IPS-NIHi7 (cell line): ENCODE measurements at regions not wholly inside any gene's neighbourhood (a gene's known extent, or its start where the extent isn't known, plus 50 kb on each side); places are given as distances from the start of the nearest gene placed in this dataset.

ENCODE experiments used
- DNase-seq: peaks from one replicate; pipeline ENCODE4 v3.0.0; 2012; ENCODE audit warnings: mixed read lengths; ENCODE audit errors: extremely low spot score

DNA sequence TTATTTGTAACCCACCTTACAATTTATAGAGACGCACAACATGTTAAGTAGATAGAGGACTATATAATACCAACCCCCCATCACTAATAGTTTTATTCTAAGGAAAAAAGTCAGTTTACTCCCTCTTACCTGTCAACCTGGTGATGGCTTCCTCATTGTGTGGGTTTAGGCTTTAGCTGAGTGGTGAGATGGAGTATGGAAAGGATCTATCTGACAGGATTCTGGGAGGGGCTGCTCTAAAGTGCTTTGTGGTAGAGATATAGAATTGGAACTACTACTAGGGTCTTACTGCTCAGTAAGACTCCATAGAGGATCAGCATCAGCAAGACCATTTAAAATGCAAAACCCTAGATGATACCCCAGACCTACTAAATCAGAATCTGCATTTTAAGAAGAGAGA, 82.1 kb upstream of the IFNE start:
- no peak for DNase-seq

GRCh38 chr9:21565155-21565554, 83.0 kb upstream of the IFNE start:
- no peak for DNase-seq

DNA sequence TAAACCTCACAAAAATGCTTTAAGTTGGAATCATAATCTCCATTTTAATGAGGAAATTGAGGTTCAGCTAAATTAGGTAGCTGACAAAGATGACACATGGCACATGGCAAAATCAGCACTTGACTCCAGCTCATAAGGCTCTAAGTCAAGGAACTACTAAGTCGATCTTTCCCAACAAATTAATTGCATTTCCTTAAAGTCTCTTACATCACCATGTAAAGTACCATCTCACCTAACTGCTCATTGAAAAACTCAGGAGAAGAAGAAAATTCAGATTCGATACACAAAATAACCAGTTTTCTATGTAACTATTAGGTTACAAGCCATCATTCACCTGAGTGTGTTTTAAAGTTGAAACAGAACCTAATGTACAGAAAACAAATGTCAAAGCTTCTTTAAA, 85.8 kb upstream of the IFNE start:
- no peak for DNase-seq

- no peak for DNase-seq
These were observed 86.4 kb upstream of the IFNE start for GRCh38 chr9:21568484-21568883.

- DNase-seq, result no peak
These were observed 87.6 kb upstream of the IFNE start for GRCh38 chr9:21569721-21570120.

DNA sequence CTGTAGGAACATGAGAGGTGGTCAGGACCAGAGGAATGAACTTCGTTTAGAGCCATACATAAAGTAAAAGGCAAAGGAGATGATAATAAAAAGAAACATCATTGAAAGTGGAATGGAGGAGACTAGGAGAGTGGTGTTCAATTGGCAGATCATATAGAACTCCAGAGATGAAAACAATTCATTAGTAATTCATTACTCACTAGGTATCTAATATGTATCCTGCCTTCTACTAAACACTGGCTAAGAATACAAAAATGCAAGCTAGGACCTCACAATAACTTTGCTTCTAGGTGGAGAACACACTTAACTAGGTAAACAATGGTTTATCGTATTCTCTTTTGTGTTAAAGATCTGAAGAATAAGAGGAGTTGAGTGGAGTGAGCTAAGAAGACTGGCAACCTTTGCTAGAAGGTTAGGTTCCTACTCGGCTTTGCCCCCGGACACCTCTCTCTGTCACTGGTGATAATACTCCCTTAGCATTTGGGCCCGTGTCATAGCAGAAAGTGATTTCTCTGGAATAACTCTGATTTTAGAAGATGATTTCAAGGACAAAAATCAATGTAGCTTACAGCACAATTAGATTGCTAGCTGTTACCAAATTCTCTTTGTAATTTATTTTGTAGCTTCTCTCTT, 88.6 kb upstream of the IFNE start:
- no peak for DNase-seq

GRCh38 chr9:21574261-21574660, 92.1 kb upstream of the IFNE start:
- no peak for DNase-seq

DNA sequence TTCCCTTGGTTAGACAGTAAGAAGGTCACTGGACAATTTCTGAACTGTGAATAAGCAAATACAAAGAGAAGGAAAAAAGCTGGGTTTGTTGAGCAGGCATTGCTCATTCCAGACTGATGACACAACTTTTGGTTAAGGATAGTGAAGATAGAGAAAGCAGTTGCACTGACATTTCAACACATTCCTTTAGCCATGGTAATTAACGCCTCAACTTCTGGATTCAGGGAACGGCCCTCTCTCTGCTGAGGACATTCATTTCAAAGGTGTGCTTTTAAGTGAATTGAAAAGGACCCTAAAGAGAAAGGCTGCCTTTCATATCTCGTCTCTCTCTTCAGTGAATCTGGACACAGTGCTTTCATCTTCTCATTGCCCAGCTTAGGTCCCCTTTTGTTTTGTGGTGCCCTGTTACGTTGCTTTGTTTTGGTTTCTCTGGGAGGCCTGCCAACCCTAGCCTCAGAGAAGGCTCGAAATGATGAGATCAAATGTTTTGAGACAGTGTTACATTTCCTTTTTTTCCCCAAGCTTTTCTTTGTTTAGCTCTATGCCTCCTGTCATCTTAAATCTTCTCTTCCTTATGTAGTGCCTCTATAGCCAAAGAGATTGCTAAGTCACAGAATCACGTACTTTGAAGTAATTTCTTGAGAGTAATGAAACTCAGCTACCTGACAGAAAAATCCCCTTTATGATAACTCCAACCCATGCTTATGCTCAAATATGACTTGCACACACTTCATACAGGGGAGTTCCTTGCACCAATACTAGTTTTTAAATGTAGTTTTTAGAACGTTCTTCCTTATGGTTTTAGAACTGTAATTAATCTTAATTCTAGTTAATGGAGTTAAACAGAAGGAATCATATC, 94.4 kb upstream of the IFNE start:
- DNase-seq, result peak; percentile 41

DNA sequence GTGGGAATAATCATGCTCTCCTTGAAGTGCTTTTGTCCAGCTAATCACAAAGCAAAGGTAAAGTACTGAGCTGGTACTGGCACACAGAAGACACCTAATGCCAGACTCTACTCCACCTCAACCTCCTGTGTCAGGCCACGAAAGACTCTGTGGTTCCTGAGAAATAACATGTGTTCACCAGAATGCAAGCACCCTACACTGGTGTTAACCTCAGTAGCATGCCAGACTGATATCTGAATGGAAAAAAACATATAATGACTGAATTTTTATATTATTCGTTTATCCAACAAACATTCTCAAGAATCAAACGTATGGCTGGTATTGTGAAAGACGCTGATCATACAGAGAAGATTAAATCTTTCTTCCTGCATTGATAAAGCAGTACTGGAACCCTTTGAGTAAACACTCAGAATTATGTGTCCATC, 97.1 kb upstream of the IFNE start:
- DNase-seq, result no peak

GRCh38 chr9:21579743-21580142, 97.6 kb upstream of the IFNE start:
- no peak for DNase-seq

DNA sequence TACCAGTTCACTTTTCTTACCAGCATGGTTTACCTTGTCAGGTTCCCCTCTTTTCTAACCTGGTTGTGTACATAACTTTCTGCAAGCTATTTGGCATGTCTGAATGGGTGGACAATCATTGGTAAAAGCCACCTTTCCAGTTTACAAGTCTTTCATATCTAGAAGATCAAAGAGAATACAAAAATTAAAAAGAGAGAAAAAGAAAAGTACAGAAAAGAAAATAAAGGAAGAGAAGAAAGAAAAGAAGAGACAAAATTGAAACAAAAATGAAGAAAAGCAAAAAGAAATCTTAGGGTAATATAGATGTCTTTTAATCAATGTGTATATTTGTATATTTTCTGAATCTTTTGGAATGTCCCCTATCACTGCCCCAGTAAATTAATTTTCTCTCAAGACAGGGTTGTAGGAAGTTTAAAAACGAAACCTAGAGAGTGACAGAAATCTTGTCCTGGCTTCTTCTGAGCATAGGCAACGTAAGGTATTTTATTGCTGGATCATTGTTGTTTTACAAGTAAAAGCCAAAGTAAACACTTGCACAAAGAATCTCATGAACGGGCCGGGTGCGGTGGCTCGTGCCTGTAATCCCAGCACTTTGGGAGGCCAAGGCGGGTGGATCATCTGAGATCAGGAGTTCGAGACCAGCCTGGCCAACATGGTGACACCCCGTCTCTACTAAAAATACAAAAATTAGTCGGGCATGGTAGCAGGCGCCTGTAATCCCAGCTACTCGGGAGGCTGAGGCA, 98.7 kb upstream of the IFNE start:
- no peak for DNase-seq

DNA sequence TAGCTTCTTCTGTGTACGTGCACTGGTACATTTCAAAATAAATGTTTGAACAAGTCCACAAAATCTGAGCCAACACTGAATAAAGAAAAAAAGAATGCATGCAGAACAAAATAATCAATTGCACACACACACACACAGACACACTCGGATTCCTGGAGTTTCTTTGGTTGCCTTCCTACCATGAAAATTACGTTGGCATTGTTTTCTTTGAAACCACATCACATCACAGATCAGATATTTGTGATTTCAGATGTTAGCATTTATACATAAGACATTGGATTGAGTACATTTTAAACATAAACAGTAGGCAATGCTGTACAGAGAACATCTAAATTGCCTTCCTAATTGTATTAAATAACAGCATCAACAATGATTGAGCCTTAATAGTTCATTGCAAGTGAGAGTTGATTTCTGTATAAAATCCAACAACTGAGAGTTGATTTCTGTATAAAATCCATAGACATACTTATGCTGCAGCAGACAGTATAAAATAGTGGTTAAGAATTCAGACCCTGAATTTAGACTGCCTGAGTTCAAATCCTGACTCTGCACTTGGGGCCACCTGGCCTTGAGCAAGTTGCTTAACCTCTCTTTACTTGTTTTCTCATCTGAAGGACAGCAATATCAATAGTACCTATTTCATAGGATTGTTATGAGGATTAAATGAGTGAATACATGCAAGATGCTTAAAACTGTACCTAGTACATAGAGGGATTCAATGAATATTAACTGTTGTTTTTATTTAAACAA, 101.7 kb upstream of the IFNE start:
- no peak for DNase-seq

GRCh38 chr9:21584890-21585289, 102.8 kb upstream of the IFNE start:
- DNase-seq, result no peak

- no peak for DNase-seq
These were observed 103.9 kb upstream of the IFNE start for GRCh38 chr9:21585756-21586752.

DNA sequence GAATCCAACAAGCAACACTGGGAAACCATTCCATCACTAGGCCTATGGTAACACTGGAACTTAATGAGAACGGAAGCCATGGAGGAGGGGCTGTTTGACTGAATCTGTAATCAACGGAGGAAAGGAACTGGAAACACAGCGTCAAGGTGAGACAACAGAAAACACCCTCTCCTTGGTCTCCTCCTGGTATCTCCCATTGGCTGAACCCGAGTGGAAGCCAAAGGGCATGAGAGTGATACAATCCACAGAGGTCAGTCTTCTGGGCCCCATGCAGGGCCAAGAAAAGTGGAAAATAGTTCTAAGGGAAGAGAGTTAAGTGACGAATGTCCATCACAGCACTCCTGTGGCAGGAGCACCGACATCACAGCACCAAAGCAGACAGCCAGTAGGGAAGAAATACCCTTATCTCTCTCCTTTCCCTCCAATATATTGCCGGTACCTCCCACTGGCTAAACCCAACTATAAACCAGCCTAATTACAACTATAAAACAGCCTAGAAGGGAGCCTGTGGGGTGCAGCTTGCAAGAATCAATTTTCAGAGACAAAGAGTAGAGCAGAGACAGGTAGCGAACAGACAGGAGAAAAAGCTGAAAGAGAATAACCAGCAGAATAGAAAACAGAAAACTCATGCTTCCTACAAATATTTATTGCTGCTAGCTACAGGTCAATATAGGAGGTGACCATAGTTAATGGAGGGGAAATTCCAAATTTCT, 107.4 kb upstream of the IFNE start:
- no peak for DNase-seq

- DNase-seq, result no peak
These were observed 108.2 kb upstream of the IFNE start for GRCh38 chr9:21590058-21590996.

DNA sequence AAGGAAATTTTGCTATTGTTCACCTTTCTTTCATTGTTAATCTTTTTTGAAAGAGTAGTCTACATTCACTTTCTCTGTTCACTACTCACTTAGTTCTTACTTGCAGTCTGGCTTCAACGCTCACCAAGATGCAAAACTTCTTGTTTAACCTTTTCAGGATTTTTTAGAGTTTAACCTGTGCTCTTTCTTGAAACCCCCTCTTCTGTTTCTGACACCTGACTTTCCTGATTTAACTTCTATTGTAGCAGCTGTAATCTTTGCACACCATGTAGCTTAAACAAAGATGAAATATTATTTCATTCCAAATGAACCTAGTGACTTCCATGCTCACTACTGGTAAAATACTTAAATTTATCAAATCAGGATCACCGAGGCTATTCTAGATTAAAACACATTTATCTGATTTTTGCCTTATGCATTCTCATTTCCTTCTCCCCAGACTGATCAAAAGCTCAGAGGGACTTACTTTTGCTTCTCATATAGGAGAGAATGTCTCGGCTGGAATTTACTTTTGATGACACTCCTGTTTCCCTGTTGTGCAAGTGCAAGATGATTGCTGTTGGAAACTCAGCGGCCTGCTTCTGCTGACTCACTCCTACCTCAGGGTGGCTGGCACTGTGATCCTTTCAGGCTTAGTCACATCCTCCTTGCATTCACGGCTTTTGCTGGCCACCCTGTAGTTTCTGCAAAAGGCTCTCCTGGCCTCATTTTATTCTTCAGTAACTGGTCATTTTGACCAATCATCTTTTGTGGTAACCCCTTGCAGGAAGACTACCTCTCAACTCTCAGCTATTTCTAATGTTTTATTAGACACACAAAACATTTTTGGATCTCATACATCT, 109.3 kb upstream of the IFNE start:
- DNase-seq, result peak; percentile 74

DNA sequence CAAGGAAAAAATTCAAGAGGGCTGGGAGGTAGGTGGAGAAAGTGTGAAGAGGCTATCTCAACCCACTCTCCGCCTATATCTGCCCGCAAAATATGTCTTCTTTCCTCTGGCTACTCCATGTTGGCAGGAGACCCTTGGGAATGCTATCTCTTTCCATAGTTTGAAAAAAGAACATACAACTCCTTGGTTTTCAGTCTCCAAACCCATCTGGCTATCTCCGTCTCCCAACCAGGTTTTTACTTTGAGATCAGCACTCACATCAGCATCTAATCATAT, 109.9 kb upstream of the IFNE start:
- no peak for DNase-seq
